Astrocyte (in vitro differentiated cells and primary cell): ENCODE measurements at regions not wholly inside any gene's neighbourhood (a gene's known extent, or its start where the extent isn't known, plus 50 kb on each side); places are given as distances from the start of the nearest gene placed in this dataset.

Source experiments
- DNase-seq: peaks from one replicate; pipeline ENCODE4 v3.0.0-alpha.2; 2010; ENCODE audit warnings: low read depth
- FAIRE-seq: peaks from 2 replicates; lab custom pipeline; 2011; peaks lifted over from hg19 to GRCh38; lab: Jason Lieb, UNC
- H2AFZ ChIP-seq: 2 replicates; pipeline ENCODE4 v1.6.0; 2012; ENCODE audit warnings: low read depth, low read length, inconsistent platforms
- H3K27ac ChIP-seq: 2 replicates; pipeline ENCODE4 v1.5.1; 2011; ENCODE audit warnings: low read depth, low read length, inconsistent platforms
- H3K27me3 ChIP-seq: 2 replicates; pipeline ENCODE4 v1.6.0; 2011; ENCODE audit warnings: low read length, inconsistent platforms; ENCODE audit not compliant: insufficient read depth
- H3K36me3 ChIP-seq: 2 replicates; pipeline ENCODE4 v1.5.1; 2011; ENCODE audit warnings: low read length, inconsistent platforms; ENCODE audit not compliant: insufficient read depth
- H3K4me1 ChIP-seq: 2 replicates; pipeline ENCODE4 v1.5.1; 2011; ENCODE audit warnings: low read length, inconsistent platforms; ENCODE audit not compliant: insufficient read depth
- H3K4me2 ChIP-seq: 2 replicates; pipeline ENCODE4 v1.6.0; 2012; ENCODE audit warnings: low read length, inconsistent platforms
- H3K4me3 ChIP-seq: 2 replicates; pipeline ENCODE4 v1.5.1; 2011; ENCODE audit warnings: low read depth, mild to moderate bottlenecking, low read length, inconsistent platforms; ENCODE audit not compliant: insufficient read depth
- H3K79me2 ChIP-seq: 2 replicates; pipeline ENCODE4 v1.6.0; 2012; ENCODE audit warnings: mild to moderate bottlenecking, low read length, inconsistent platforms; ENCODE audit not compliant: insufficient read depth
- H3K9ac ChIP-seq: 2 replicates; pipeline ENCODE4 v1.6.0; 2012; ENCODE audit warnings: mild to moderate bottlenecking, low read length, inconsistent platforms
- H3K9me3 ChIP-seq: 2 replicates; pipeline ENCODE4 v1.5.1; 2012; ENCODE audit warnings: low read depth, mild to moderate bottlenecking, low read length, inconsistent platforms; ENCODE audit not compliant: insufficient read depth
- H4K20me1 ChIP-seq: 2 replicates; pipeline ENCODE4 v1.6.0; 2012; ENCODE audit warnings: low read length, inconsistent platforms; ENCODE audit not compliant: insufficient read depth
- H3K27ac Mint-ChIP-seq: one replicate; pipeline ENCODE4 v1.8.0; 2021; ENCODE audit warnings: mild to moderate bottlenecking, mixed read lengths; ENCODE audit not compliant: unreplicated experiment
- H3K27me3 Mint-ChIP-seq: one replicate; pipeline ENCODE4 v1.8.0; 2021; ENCODE audit warnings: low read depth, mixed read lengths; ENCODE audit not compliant: unreplicated experiment
- H3K36me3 Mint-ChIP-seq: one replicate; pipeline ENCODE4 v1.8.0; 2021; ENCODE audit warnings: low read depth, mixed read lengths; ENCODE audit not compliant: unreplicated experiment
- H3K4me1 Mint-ChIP-seq: one replicate; pipeline ENCODE4 v1.8.0; 2021; ENCODE audit warnings: low read depth, mixed read lengths; ENCODE audit not compliant: unreplicated experiment
- H3K4me3 Mint-ChIP-seq: one replicate; pipeline ENCODE4 v1.8.0; 2021; ENCODE audit warnings: mild to moderate bottlenecking, moderate library complexity, mixed read lengths; ENCODE audit not compliant: unreplicated experiment
- H3K9me3 Mint-ChIP-seq: one replicate; pipeline ENCODE4 v1.8.0; 2021; ENCODE audit warnings: mild to moderate bottlenecking, mixed read lengths; ENCODE audit not compliant: unreplicated experiment
- CTCF ChIP-seq: IDR thresholded peaks from 2 replicates; pipeline ENCODE4 v1.5.1; 2011; ENCODE audit warnings: low read depth, mild to moderate bottlenecking, inconsistent platforms, low read length, moderate library complexity; ENCODE audit not compliant: insufficient read depth
- EZH2 ChIP-seq: IDR thresholded peaks from 2 replicates; pipeline ENCODE4 v1.6.1; 2012; ENCODE audit warnings: mild to moderate bottlenecking, low read length, inconsistent platforms; ENCODE audit not compliant: insufficient read depth

- peaks cover 2% of the 10 kb centered on the region for H3K9me3 Mint-ChIP-seq
- TF ChIP-seq CTCF (no peak), EZH2 (no peak)
- peaks cover 5% of the 10 kb centered on the region for H3K4me1 Mint-ChIP-seq
- peaks cover 6% of the 10 kb centered on the region for H3K27me3 Mint-ChIP-seq
- H3K36me3 Mint-ChIP-seq: no peaks in the 10 kb centered on the region
- no peak overlapping the region for H3K27ac ChIP-seq
- no peak for DNase-seq
- H3K4me3 Mint-ChIP-seq: no peak overlapping the region
- no peak overlapping the region for H3K4me3 ChIP-seq
- H3K79me2 ChIP-seq: no peaks in the 10 kb centered on the region
- H3K27ac Mint-ChIP-seq: no peak overlapping the region
- no peaks in the 10 kb centered on the region for H3K36me3 ChIP-seq
- no peaks in the 10 kb centered on the region for H3K9me3 ChIP-seq
- no peak overlapping the region for H3K9ac ChIP-seq
- FAIRE-seq: no peak
- H3K4me2 ChIP-seq: no peak overlapping the region
- no peaks in the 10 kb centered on the region for H3K4me1 ChIP-seq
- no peak overlapping the region for H2AFZ ChIP-seq
- no peaks in the 10 kb centered on the region for H3K27me3 ChIP-seq
- no peaks in the 10 kb centered on the region for H4K20me1 ChIP-seq
Observed at GRCh38 chr12:105595440-105595839, 264.9 kb downstream of the C12orf75 start.

- no peak for TF ChIP-seq EZH2
- no peak for TF ChIP-seq CTCF
- no peaks in the 10 kb centered on the region for H3K9me3 ChIP-seq
- no peaks in the 10 kb centered on the region for H4K20me1 ChIP-seq
- H3K4me1 ChIP-seq: no peaks in the 10 kb centered on the region
- H3K4me2 ChIP-seq: no peak overlapping the region
- no peak for DNase-seq
- Mint-ChIP-seq H3K36me3 (no peaks in the 10 kb centered on the region), H3K27me3 (peaks cover 6% of the 10 kb centered on the region), H3K27ac (no peak overlapping the region), H3K4me1 (peaks cover 5% of the 10 kb centered on the region), H3K4me3 (no peak overlapping the region), H3K9me3 (peaks cover 2% of the 10 kb centered on the region)
- no peak overlapping the region for H3K9ac ChIP-seq
- H3K79me2 ChIP-seq: no peaks in the 10 kb centered on the region
- H3K4me3 ChIP-seq: no peak overlapping the region
- H3K36me3 ChIP-seq: no peaks in the 10 kb centered on the region
- FAIRE-seq: no peak
- no peaks in the 10 kb centered on the region for H3K27me3 ChIP-seq
- no peak overlapping the region for H2AFZ ChIP-seq
- H3K27ac ChIP-seq: no peak overlapping the region
Observed at GRCh38 chr12:105596731-105597130, 266.2 kb downstream of the C12orf75 start.

GRCh38 chr12:105598031-105598430 lies 267.5 kb downstream of the C12orf75 start:
- FAIRE-seq: no peak
- Histone ChIP-seq H3K4me1 (no peaks in the 10 kb centered on the region), H3K9me3 (no peaks in the 10 kb centered on the region), H3K4me2 (no peak overlapping the region), H3K79me2 (no peaks in the 10 kb centered on the region), H4K20me1 (no peaks in the 10 kb centered on the region), H2AFZ (no peak overlapping the region), H3K27me3 (no peaks in the 10 kb centered on the region), H3K27ac (no peak overlapping the region), H3K36me3 (no peaks in the 10 kb centered on the region), H3K4me3 (no peak overlapping the region), H3K9ac (no peak overlapping the region)
- Mint-ChIP-seq H3K4me3 (no peak overlapping the region), H3K27ac (no peak overlapping the region), H3K36me3 (no peaks in the 10 kb centered on the region), H3K27me3 (peaks cover 4% of the 10 kb centered on the region), H3K9me3 (peaks cover under 1% of the 10 kb centered on the region), H3K4me1 (peaks cover 5% of the 10 kb centered on the region)
- DNase-seq: no peak
- TF ChIP-seq CTCF: no peak
- TF ChIP-seq EZH2: no peak
